HepG2 (cell line): ENCODE measurements at regions not wholly inside any gene's neighbourhood (a gene's known extent, or its start where the extent isn't known, plus 50 kb on each side); places are given as distances from the start of the nearest gene placed in this dataset.

Source experiments
- AGO2 ChIP-seq: fragments of 200-400 bp; formaldehyde crosslinking; optimal IDR thresholded peaks from 2 replicates; pipeline ENCODE3; 2017; ENCODE audit warnings: mild to moderate bottlenecking, low read depth, low read length, moderate library complexity
- ELF1 ChIP-seq: sonication (generic); formaldehyde crosslinking; IDR thresholded peaks from 2 replicates; pipeline ENCODE4 v1.4.0; 2020; ENCODE audit warnings: missing genetic modification reagents
- EZH2 ChIP-seq: conservative IDR thresholded peaks from 2 replicates; pipeline ENCODE4 v1.6.1; 2012; ENCODE audit warnings: mild to moderate bottlenecking, low read depth, low read length, moderate library complexity
- POLR2A ChIP-seq, 2 experiments: IDR thresholded peaks; 2 replicates each; pipeline ENCODE4 v1.6.1; 2011; ENCODE audit warnings: low read depth in 2 of 2, low read length in 2 of 2, mild to moderate bottlenecking in 1 of 2, moderate library complexity in 1 of 2; ENCODE audit not compliant: insufficient read depth in 1 of 2
- REST ChIP-seq, 2 experiments: IDR thresholded peaks; 2 replicates each; pipeline ENCODE4 v1.6.1; 2011 to 2012; ENCODE audit warnings: low read length in 2 of 2, borderline replicate concordance in 1 of 2, low read depth in 1 of 2, mild to moderate bottlenecking in 1 of 2, moderate library complexity in 1 of 2
- TRAFD1 ChIP-seq: sonication (generic); formaldehyde crosslinking; IDR thresholded peaks from 2 replicates; pipeline ENCODE4 v1.5.1; 2020; ENCODE audit warnings: missing genetic modification reagents, mild to moderate bottlenecking, borderline replicate concordance
- ZKSCAN1 ChIP-seq: fragments of 150-350 bp; IDR thresholded peaks from 2 replicates; pipeline ENCODE4 v1.6.1; 2014; ENCODE audit warnings: low read length

- TF ChIP-seq AGO2 (no peak), REST (IDR thresholded peaks at IDR 0.05; ENCODE audit: borderline replicate concordance in 1 of 2, low read depth in 1 of 2, low read length in 2 of 2) (no peak), POLR2A (IDR thresholded peaks at IDR 0.05; ENCODE audit: insufficient read depth in 1 of 2, low read depth in 2 of 2, low read length in 2 of 2) (no peak), TRAFD1 (CRISPR knock-in tag) (no peak), ELF1 (no peak), EZH2 (no peak), ZKSCAN1 (no peak)
These were observed 56.4 kb upstream of the MTPN start for GRCh38 chr7:136033413-136034031.
